ENCODE measurements at regions not wholly inside any gene's neighbourhood (a gene's known extent, or its start where the extent isn't known, plus 50 kb on each side); places are given as distances from the start of the nearest gene placed in this dataset.

- TF ChIP-seq TSHZ2 (CRISPR knock-in tag; IDR thresholded peaks at IDR 0.05) (no peak), ISL1 (CRISPR knock-in tag; IDR thresholded peaks at IDR 0.05) (no peak), ZNF565 (CRISPR knock-in tag; conservative IDR thresholded peaks at IDR 0.05; ENCODE audit: low read depth) (no peak), ZC3H10 (CRISPR knock-in tag; IDR thresholded peaks at IDR 0.05) (no peak), ZNF8 (CRISPR knock-in tag; IDR thresholded peaks at IDR 0.05) (no peak)
Observed at GRCh38 chr18:30387401-30387800, 655.1 kb downstream of the DSC3 start (continued).

DNA sequence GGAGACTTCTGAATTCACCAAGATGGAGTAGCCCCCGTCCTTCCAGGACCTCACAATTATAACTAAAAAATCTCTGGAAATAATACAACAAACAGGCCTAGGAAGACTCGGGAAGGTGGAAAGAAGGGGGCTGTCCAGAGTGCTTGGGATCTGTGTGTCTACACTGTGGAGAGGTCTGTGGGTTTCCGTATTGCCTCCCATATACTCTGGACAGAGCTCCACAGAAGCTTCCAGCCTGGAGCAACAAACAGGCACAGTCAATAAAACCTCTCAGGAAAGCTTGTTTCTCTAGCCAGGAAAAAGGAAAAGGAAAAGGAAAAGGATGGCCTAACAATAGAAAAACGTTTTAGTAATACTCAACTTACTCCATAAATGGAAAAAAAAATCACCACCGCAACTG lies 655.9 kb downstream of the DSC3 start:
- TF ChIP-seq CREB5 (CRISPR knock-in tag; IDR thresholded peaks at IDR 0.05; ENCODE audit: low read depth) (no peak), ZNF8 (CRISPR knock-in tag; IDR thresholded peaks at IDR 0.05) (no peak), ESRRG (CRISPR knock-in tag; IDR thresholded peaks at IDR 0.05) (no peak), PPARA (CRISPR knock-in tag; IDR thresholded peaks at IDR 0.05; ENCODE audit: borderline replicate concordance) (no peak), ZFP3 (CRISPR knock-in tag; IDR thresholded peaks at IDR 0.05) (no peak), SNAI2 (CRISPR knock-in tag; IDR thresholded peaks at IDR 0.05) (no peak), ZNF565 (CRISPR knock-in tag; conservative IDR thresholded peaks at IDR 0.05; ENCODE audit: low read depth) (no peak), ZC3H10 (CRISPR knock-in tag; IDR thresholded peaks at IDR 0.05) (no peak), ZNF70 (CRISPR knock-in tag; IDR thresholded peaks at IDR 0.05) (no peak), ZFP30 (CRISPR knock-in tag; IDR thresholded peaks at IDR 0.05) (no peak), ARNTL (CRISPR knock-in tag; IDR thresholded peaks at IDR 0.05; ENCODE audit: borderline replicate concordance, low read depth) (no peak), TSHZ2 (CRISPR knock-in tag; IDR thresholded peaks at IDR 0.05) (no peak)
- TF ChIP-seq, protein P1, sequence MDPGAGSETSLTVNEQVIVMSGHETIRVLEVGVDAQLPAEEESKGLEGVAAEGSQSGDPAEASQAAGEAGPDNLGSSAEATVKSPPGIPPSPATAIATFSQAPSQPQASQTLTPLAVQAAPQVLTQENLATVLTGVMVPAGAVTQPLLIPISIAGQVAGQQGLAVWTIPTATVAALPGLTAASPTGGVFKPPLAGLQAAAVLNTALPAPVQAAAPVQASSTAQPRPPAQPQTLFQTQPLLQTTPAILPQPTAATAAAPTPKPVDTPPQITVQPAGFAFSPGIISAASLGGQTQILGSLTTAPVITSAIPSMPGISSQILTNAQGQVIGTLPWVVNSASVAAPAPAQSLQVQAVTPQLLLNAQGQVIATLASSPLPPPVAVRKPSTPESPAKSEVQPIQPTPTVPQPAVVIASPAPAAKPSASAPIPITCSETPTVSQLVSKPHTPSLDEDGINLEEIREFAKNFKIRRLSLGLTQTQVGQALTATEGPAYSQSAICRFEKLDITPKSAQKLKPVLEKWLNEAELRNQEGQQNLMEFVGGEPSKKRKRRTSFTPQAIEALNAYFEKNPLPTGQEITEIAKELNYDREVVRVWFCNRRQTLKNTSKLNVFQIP (CRISPR knock-in tag; IDR thresholded peaks at IDR 0.05; ENCODE audit: borderline replicate concordance, low read depth): no peak
- ATAC-seq: no peak

- no peak for ATAC-seq
- TF ChIP-seq, protein P2, sequence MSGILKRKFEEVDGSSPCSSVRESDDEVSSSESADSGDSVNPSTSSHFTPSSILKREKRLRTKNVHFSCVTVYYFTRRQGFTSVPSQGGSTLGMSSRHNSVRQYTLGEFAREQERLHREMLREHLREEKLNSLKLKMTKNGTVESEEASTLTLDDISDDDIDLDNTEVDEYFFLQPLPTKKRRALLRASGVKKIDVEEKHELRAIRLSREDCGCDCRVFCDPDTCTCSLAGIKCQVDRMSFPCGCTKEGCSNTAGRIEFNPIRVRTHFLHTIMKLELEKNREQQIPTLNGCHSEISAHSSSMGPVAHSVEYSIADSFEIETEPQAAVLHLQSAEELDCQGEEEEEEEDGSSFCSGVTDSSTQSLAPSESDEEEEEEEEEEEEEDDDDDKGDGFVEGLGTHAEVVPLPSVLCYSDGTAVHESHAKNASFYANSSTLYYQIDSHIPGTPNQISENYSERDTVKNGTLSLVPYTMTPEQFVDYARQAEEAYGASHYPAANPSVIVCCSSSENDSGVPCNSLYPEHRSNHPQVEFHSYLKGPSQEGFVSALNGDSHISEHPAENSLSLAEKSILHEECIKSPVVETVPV (CRISPR knock-in tag; IDR thresholded peaks at IDR 0.05): no peak
- TF ChIP-seq SNAI2 (CRISPR knock-in tag; IDR thresholded peaks at IDR 0.05): no peak
- no peak for TF ChIP-seq ZNF565 (CRISPR knock-in tag; conservative IDR thresholded peaks at IDR 0.05; ENCODE audit: low read depth)
- TF ChIP-seq, protein P1 (CRISPR knock-in tag; IDR thresholded peaks at IDR 0.05; ENCODE audit: borderline replicate concordance, low read depth): no peak
- no peak for TF ChIP-seq GLIS3 (CRISPR knock-in tag; IDR thresholded peaks at IDR 0.05)
- TF ChIP-seq ZNF70 (CRISPR knock-in tag; IDR thresholded peaks at IDR 0.05): no peak
- no peak for TF ChIP-seq ZC3H10 (CRISPR knock-in tag; IDR thresholded peaks at IDR 0.05)
- TF ChIP-seq ZNF8 (CRISPR knock-in tag; IDR thresholded peaks at IDR 0.05): no peak
- no peak for TF ChIP-seq TCF4 (CRISPR knock-in tag; IDR thresholded peaks at IDR 0.05; ENCODE audit: borderline replicate concordance)
- TF ChIP-seq BACH2 (CRISPR knock-in tag; IDR thresholded peaks at IDR 0.05; ENCODE audit: borderline replicate concordance): no peak
- no peak for TF ChIP-seq TSHZ2 (CRISPR knock-in tag; IDR thresholded peaks at IDR 0.05)
- TF ChIP-seq ISL1 (CRISPR knock-in tag; IDR thresholded peaks at IDR 0.05): no peak
- TF ChIP-seq ESRRG (CRISPR knock-in tag; IDR thresholded peaks at IDR 0.05): no peak
- no peak for TF ChIP-seq CSDC2 (CRISPR knock-in tag; IDR thresholded peaks at IDR 0.05)
- no peak for TF ChIP-seq ZFP30 (CRISPR knock-in tag; IDR thresholded peaks at IDR 0.05)
- TF ChIP-seq, protein P3, sequence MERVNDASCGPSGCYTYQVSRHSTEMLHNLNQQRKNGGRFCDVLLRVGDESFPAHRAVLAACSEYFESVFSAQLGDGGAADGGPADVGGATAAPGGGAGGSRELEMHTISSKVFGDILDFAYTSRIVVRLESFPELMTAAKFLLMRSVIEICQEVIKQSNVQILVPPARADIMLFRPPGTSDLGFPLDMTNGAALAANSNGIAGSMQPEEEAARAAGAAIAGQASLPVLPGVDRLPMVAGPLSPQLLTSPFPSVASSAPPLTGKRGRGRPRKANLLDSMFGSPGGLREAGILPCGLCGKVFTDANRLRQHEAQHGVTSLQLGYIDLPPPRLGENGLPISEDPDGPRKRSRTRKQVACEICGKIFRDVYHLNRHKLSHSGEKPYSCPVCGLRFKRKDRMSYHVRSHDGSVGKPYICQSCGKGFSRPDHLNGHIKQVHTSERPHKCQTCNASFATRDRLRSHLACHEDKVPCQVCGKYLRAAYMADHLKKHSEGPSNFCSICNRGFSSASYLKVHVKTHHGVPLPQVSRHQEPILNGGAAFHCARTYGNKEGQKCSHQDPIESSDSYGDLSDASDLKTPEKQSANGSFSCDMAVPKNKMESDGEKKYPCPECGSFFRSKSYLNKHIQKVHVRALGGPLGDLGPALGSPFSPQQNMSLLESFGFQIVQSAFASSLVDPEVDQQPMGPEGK (CRISPR knock-in tag; IDR thresholded peaks at IDR 0.05; ENCODE audit: borderline replicate concordance): no peak
Observed at GRCh38 chr18:30385684-30386083, 656.9 kb downstream of the DSC3 start.

All from SK-N-SH treated with all-trans-retinoic acid at 6 μM for 48 hours (cell line).